ENCODE measurements at regions not wholly inside any gene's neighbourhood (a gene's known extent, or its start where the extent isn't known, plus 50 kb on each side); places are given as distances from the start of the nearest gene placed in this dataset.

GRCh38 chr3:99084826-99085225 is 183.3 kb upstream of the DCBLD2 start:
- DNase-seq (no peak), ATAC-seq (no peak)
- Histone ChIP-seq H3K4me3 (no peak overlapping the region), H3K4me1 (no peaks in the 10 kb centered on the region), H3K27ac (no peak overlapping the region), H3K9me3 (no peaks in the 10 kb centered on the region), H3K27me3 (no peaks in the 10 kb centered on the region), H3K36me3 (no peaks in the 10 kb centered on the region)
- intact Hi-C loops (cut with DNase I), result no loop called here
- WGBS, 2 donors, result 79 to 84% methylated on average over 4 of the region's 4 CpGs
- no peak for TF ChIP-seq CTCF (IDR thresholded peaks at IDR 0.05)

GRCh38 chr3:99084156-99084555 is 182.7 kb upstream of the DCBLD2 start:
- no peak for DNase-seq
- Histone ChIP-seq H3K4me1 (no peaks in the 10 kb centered on the region), H3K27me3 (no peaks in the 10 kb centered on the region), H3K4me3 (no peak overlapping the region), H3K9me3 (no peaks in the 10 kb centered on the region), H3K36me3 (no peaks in the 10 kb centered on the region), H3K27ac (no peak overlapping the region)
- intact Hi-C loops (cut with DNase I), result no loop called here
- 91 to 92% methylated on average over 2 of the region's 2 CpGs for WGBS, 2 donors
- no peak for TF ChIP-seq CTCF (IDR thresholded peaks at IDR 0.05)
- ATAC-seq, result no peak

- Histone ChIP-seq H3K4me3 (no peak overlapping the region), H3K36me3 (no peaks in the 10 kb centered on the region), H3K4me1 (no peaks in the 10 kb centered on the region), H3K9me3 (peaks cover 0 to 6% (median 0%) of the 10 kb centered on the region in 11 donors), H3K27ac (no peak overlapping the region), H3K27me3 (no peaks in the 10 kb centered on the region)
- TF ChIP-seq CTCF (IDR thresholded peaks at IDR 0.05), result no peak
- DNase-seq, result no peak
- ATAC-seq, result no peak
- intact Hi-C loops (cut with DNase I), result no loop called here
- 80 to 87% methylated on average over 6 of the region's 6 CpGs for WGBS, 2 donors
Observed at GRCh38 chr3:99071096-99071495, 169.6 kb upstream of the DCBLD2 start.

GRCh38 chr3:99069973-99070372 is 168.5 kb upstream of the DCBLD2 start:
- DNase-seq, result no peak
- no peak for ATAC-seq
- Histone ChIP-seq H3K36me3 (no peaks in the 10 kb centered on the region), H3K4me3 (no peak overlapping the region), H3K27ac (no peak overlapping the region), H3K4me1 (no peaks in the 10 kb centered on the region), H3K9me3 (peaks cover 0 to 6% (median 0%) of the 10 kb centered on the region in 11 donors), H3K27me3 (no peaks in the 10 kb centered on the region)
- TF ChIP-seq CTCF (IDR thresholded peaks at IDR 0.05), result no peak
- WGBS, 2 donors, result 83 to 90% methylated on average over 1 of the region's 1 CpG
- intact Hi-C loops (cut with DNase I), result no loop called here

GRCh38 chr3:99066863-99067262 is 165.4 kb upstream of the DCBLD2 start:
- no peak overlapping the region for H3K4me3 ChIP-seq
- no peaks in the 10 kb centered on the region for H3K27me3 ChIP-seq
- no peak for DNase-seq
- H3K4me1 ChIP-seq, result no peaks in the 10 kb centered on the region
- TF ChIP-seq CTCF (IDR thresholded peaks at IDR 0.05), result no peak
- ATAC-seq, result no peak
- no peak overlapping the region for H3K27ac ChIP-seq
- WGBS, 2 donors, result 76 to 78% methylated on average over 4 of the region's 4 CpGs
- intact Hi-C loops (cut with DNase I), result no loop called here
- no peaks in the 10 kb centered on the region for H3K36me3 ChIP-seq
- peaks cover 0 to 4% (median 0%) of the 10 kb centered on the region in 11 donors for H3K9me3 ChIP-seq

Data from heart right ventricle (tissue), 16 donors.